GM19463 (cell line): ENCODE measurements at regions not wholly inside any gene's neighbourhood (a gene's known extent, or its start where the extent isn't known, plus 50 kb on each side); places are given as distances from the start of the nearest gene placed in this dataset.
"Not testable (repeated sequence)": the region's sequence is repeated elsewhere in the genome, so short reads cannot be mapped to it uniquely, and the experiment has no call there.

Experiments used
- ATAC-seq: cut with Tn5 transposase; IDR thresholded peaks from one replicate; pipeline ENCODE4 v1.9.1; 2021; ENCODE audit warnings: mild to moderate bottlenecking, moderate library complexity; ENCODE audit not compliant: unreplicated experiment

DNA sequence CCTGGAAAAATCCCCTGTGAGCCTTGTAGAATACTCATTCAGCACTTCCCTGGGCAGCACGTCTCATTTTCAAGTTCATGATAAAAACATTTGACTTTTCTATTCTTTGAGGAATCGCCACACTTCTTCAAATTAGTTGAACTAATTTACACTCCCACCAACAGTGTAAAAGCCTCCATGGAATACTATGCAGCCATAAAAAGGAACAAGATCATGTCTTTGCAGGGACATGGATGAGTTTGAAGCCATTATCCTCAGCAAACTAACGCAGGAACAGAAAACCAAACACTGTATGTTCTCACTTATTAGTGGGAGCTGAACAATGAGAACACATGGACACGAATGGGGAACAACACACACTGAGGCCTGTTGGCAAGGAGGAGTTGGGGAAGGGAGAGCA is 102.0 kb upstream of the HEY2 start:
- ATAC-seq: no peak

DNA sequence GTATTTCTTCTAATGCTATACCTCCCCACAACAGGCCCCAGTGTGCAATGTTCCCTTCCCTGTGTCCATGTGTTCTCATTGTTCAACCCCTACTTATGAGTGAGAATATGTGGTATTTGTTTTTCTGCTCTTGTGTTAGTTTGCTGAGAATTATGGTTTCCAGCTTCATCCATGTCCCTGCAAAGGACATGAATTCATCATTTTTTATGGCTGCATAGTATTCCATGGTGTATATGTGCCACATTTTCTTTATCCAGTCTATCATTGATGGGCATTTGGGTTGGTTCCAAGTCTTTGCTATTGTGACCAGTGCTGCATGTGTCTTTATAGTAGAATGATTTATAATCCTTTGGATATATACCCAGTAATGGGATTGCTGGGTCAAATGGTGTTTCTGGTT is 95.7 kb upstream of the HEY2 start:
- not testable (repeated sequence) for ATAC-seq

DNA sequence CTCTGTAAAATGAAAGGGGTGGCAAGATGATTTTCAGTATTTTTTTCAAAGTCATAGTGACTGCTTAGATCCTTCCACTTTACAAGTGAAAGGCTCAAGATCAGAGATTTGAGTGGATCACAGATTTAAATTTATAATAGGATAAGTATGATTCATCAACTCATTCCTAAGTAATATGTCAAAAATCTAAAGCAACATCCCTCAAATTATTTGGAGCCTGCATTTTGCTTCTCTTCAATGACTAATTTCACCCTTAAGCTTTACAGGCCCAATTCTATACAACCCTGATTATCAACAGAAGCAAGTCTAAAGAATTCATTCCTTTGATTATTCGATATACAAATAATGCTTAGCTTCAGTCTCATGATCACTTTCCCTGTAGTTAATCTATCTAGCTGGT is 93.9 kb upstream of the HEY2 start:
- no peak for ATAC-seq

DNA sequence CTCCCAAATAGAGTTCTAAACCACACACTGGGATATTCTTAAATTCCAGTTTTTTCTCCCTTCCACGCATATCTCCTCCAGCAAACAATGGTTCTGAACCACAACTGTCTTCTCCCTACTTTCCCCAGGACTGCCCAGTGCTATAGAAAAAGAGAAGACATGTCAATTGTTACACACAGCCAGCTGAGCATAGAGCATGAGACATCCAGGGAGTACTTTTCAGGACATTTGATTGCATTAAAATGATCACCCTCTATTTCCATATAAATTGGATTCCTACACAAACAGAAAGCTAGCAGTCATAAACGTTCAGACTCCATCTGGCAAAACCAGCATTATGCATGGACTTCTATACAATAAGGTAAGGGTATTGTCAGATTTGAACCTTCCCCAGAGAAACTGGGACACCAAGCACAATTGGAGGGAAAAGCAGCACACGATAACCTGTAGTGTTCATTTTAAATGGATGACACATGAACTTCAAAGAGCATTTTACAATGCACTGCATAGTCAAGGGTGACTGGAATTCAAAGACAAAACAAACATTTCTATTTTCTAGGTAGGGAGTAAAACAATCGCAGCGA is 93.1 kb upstream of the HEY2 start:
- no peak for ATAC-seq

GRCh38 chr6:125658136-125658535 is 91.3 kb upstream of the HEY2 start:
- no peak for ATAC-seq

- no peak for ATAC-seq
These were observed 90.5 kb upstream of the HEY2 start for GRCh38 chr6:125658759-125659431.

- no peak for ATAC-seq
These were observed 89.5 kb upstream of the HEY2 start for GRCh38 chr6:125659887-125660286.

DNA sequence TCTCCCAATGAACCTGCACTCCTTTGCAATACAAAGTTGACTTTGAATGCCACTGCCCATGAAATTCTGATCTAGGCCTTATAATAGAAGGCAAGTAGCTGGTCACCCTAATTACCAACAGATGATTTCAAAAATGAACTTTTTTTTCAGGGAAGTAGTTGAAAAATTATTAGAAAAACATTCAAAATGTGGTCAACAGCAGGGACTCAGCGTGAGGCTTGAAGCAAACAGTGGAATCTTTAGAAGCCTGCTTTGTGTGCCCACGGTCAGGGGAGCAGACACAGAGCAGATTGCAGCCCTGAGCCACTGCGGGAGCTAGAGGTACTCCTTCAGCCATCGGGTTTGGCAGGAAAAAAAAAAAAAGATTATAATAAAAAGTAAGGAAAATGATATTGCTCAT is 87.1 kb upstream of the HEY2 start:
- no peak for ATAC-seq

DNA sequence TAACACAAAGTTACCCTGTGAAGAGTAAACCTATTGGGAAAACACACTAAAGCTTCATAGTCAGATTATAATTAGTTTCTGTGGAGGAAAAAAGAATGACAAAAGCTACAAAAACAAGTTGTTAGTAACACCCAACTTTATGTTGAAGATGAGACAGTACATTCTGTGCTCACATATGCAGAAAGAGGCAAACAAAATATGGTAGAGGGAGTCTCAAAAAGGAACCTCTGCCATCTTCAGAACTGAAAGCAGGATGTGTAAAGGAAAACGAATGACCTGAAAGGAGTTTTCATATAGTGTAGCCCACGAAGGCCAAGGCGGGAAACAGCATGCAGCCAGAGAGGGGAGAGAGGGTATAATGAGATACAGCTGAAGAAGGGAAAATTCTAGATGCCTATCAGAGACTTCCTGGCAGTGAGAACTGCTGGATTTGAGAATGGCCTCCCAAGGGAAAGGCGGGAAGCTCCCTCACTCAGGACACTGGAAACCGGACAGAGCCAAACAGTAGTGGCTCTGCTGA is 84.1 kb upstream of the HEY2 start:
- ATAC-seq: no peak

- no peak for ATAC-seq
These were observed 82.1 kb upstream of the HEY2 start for GRCh38 chr6:125667326-125667725.

DNA sequence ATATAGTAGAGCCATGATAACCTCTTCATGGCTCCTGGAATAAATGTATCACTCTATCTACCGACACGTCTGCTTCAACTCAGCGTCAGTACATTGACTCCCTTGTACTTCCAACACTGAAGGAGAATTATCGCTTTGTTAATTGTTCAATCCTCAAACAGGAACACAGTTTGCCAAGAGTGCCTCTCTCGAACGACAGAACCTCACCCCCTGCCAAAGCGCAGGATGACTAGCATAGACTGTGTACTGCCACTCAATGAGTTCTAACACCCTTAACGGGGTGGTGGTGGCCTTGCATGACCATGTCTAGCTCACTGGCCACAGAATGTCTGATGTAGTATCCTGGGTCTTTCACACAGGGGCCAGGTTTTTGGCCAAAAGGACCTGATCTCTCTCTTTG is 81.4 kb upstream of the HEY2 start:
- ATAC-seq: no peak

DNA sequence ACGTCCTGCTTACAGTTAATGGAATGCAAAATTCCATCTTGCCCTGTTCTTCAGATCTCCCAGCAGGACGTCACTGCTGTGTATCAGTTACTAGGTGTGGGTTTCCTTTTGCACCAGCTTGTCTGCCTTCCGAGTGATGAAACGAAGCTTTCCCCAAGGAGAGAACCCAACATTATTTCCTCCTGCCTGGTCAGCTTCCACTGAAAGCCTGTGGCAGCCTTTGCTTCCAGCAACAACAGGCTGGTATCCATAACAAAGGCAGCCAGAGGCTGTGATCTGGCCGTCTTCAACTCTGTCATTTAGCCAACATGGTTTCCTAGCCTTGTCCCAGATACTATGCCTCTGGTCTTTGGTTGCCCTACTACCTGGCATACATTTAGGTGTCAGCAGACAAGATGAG is 78.9 kb upstream of the HEY2 start:
- no peak for ATAC-seq

GRCh38 chr6:125671323-125671722 is 78.1 kb upstream of the HEY2 start:
- ATAC-seq: no peak

- no peak for ATAC-seq
These were observed 75.2 kb upstream of the HEY2 start for GRCh38 chr6:125674230-125674629.

DNA sequence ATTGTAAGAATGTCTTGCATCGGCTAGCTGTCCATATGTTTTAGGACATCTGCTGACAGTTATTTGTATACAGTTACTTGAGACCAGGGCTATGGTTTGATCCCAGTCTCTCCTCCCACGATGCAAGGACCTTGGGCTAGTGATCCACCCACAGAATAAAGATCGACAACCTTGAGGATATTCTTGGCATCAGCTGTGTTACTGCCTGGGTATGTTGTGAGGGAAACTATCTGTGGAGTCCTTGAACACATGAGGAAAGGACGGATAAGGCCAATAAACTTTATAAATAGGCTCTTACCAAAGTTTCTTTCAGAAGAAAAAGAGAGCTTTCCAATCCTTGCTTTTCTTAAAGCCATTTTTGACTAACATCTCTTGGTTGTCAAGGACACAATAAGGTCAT is 70.8 kb upstream of the HEY2 start:
- no peak for ATAC-seq

DNA sequence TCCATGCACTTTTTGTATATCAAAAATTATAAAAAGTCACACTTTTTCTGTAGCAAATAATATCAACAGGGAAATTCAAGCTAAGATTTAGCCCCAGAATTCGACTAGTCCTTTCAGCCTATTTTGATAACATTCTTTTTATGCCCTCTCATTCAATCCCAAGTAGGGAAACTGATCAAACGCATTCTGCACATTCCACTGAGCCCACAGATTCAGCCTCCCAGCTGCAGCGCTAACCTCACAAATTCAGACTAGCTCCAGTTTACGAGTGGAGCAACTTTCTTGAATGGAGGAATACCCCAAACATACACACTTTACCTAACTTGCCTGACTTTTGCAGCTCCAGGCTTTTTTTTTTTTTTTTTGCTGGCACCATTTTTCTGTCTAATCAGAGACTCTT is 70.3 kb upstream of the HEY2 start:
- ATAC-seq: no peak

- ATAC-seq: no peak
These were observed 69.8 kb upstream of the HEY2 start for GRCh38 chr6:125679651-125680050.

GRCh38 chr6:125682939-125683338 is 66.5 kb upstream of the HEY2 start:
- no peak for ATAC-seq

DNA sequence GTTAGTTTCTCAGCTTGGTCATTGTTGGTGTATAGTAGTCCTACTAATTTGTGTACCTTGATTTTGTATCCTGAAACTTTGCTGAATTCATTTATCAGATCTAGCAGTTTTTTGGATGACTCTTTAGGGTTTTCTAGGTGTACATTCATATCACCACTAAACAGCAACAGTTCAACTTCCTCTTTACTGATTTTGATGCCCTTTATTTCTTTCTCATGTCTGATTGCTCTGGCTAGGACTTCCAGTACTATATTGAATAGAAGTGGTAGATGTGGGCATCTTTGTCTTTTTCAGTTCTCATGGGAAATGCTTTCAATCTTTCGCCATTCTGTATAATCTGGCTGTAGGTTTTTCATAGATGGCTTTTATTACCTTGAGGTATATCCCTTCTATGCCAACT is 61.3 kb upstream of the HEY2 start:
- no peak for ATAC-seq

GRCh38 chr6:125693480-125693879 is 56.0 kb upstream of the HEY2 start:
- no peak for ATAC-seq

GRCh38 chr6:125699591-125699990 is 49.8 kb upstream of the HEY2 start:
- no peak for ATAC-seq
